DOHH2 (cell line): ENCODE measurements at regions not wholly inside any gene's neighbourhood (a gene's known extent, or its start where the extent isn't known, plus 50 kb on each side); places are given as distances from the start of the nearest gene placed in this dataset.
A peak's percentile ranks its signal among the peaks of the same experiment; 100 is the strongest.

ENCODE experiments used
- H3F3A ChIP-seq: fragments of 200-600 bp; sonication (generic), shearing (Covaris generic); 2 replicates; pipeline ENCODE4 v1.6.0; 2016; ENCODE audit warnings: antibody characterized with exemption, mild to moderate bottlenecking; ENCODE audit not compliant: control insufficient read depth, insufficient read depth
- H3K27ac ChIP-seq: fragments of 200-600 bp; sonication (generic); 2 replicates; pipeline ENCODE4 v1.5.1; 2014; ENCODE audit warnings: low read depth, mild to moderate bottlenecking, low read length, moderate library complexity
- H3K27me3 ChIP-seq: fragments of 200-600 bp; sonication (generic); 2 replicates; pipeline ENCODE4 v1.6.1; 2014; ENCODE audit warnings: mild to moderate bottlenecking, low read length, mixed read lengths; ENCODE audit not compliant: control insufficient read depth
- H3K36me3 ChIP-seq: fragments of 200-600 bp; sonication (generic); 2 replicates; pipeline ENCODE4 v1.6.1; 2014; ENCODE audit warnings: mild to moderate bottlenecking, low read length, moderate library complexity, mixed read lengths; ENCODE audit not compliant: control insufficient read depth
- H3K4me1 ChIP-seq: fragments of 200-600 bp; sonication (generic); 2 replicates; pipeline ENCODE4 v1.6.1; 2014; ENCODE audit warnings: mild to moderate bottlenecking, low read length, mixed read lengths; ENCODE audit not compliant: control insufficient read depth
- H3K4me2 ChIP-seq: fragments of 200-600 bp; sonication (generic); 2 replicates; pipeline ENCODE4 v1.6.0; 2014; ENCODE audit warnings: mild to moderate bottlenecking, low read length, moderate library complexity
- H3K4me3 ChIP-seq: fragments of 200-600 bp; sonication (generic); 2 replicates; pipeline ENCODE4 v1.5.1; 2014; ENCODE audit warnings: mild to moderate bottlenecking, low read length, mixed read lengths
- H3K79me2 ChIP-seq: fragments of 200-600 bp; sonication (generic); 2 replicates; pipeline ENCODE4 v1.6.1; 2014; ENCODE audit warnings: mild to moderate bottlenecking, low read length, mixed read lengths; ENCODE audit not compliant: control insufficient read depth
- H3K9me2 ChIP-seq: fragments of 200-600 bp; sonication (generic); replicated peaks from 2 replicates; pipeline ENCODE4 v1.6.1; 2014; ENCODE audit warnings: mild to moderate bottlenecking, low read length, mixed read lengths; ENCODE audit not compliant: control insufficient read depth
- H3K9me3 ChIP-seq: fragments of 200-600 bp; sonication (generic); 2 replicates; pipeline ENCODE4 v1.6.1; 2014; ENCODE audit warnings: antibody characterized with exemption, low read length, mixed read lengths; ENCODE audit not compliant: control insufficient read depth, insufficient read depth
- H4K20me1 ChIP-seq: fragments of 200-600 bp; sonication (generic); 2 replicates; pipeline ENCODE4 v1.6.0; 2014; ENCODE audit warnings: low read depth, mild to moderate bottlenecking, antibody characterized with exemption, low read length, moderate library complexity; ENCODE audit not compliant: control insufficient read depth, insufficient read depth
- EZH2phosphoT487 ChIP-seq: fragments of 200-600 bp; sonication (generic); IDR thresholded peaks from 2 replicates; pipeline ENCODE4 v1.6.1; 2017; ENCODE audit warnings: borderline replicate concordance, mild to moderate bottlenecking, antibody characterized with exemption, low read length, moderate library complexity, mixed read lengths
- TF ChIP-seq, protein P1 (sequence below): fragments of 200-600 bp; sonication (generic); IDR thresholded peaks from one replicate; pipeline ENCODE4 v1.5.1; 2014; ENCODE audit warnings: antibody characterized with exemption, mild to moderate bottlenecking, low read depth, low read length; ENCODE audit not compliant: poor library complexity, severe bottlenecking

DNA sequence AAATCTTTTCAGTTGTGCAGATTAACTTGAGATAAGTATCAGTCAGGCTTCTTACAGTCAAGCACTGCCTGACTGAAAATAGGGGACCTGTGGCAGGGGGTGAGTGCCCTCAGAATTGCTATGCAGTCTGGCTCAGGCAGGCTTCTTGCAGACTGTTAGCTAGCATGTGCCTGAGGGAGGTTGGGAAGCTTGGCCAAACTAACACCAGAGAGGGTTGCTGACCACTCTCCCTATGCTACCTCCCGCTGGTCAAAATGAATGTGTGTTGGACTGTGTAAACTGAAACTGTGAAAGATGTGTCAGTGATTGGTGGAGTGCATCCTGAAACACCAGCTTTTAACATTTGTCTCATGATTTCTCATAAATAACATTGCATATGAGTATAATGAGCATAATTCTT lies 622.3 kb upstream of the IMPG1 start:
- no peaks in the 10 kb centered on the region for H3K9me2 ChIP-seq
- TF ChIP-seq, protein P1, sequence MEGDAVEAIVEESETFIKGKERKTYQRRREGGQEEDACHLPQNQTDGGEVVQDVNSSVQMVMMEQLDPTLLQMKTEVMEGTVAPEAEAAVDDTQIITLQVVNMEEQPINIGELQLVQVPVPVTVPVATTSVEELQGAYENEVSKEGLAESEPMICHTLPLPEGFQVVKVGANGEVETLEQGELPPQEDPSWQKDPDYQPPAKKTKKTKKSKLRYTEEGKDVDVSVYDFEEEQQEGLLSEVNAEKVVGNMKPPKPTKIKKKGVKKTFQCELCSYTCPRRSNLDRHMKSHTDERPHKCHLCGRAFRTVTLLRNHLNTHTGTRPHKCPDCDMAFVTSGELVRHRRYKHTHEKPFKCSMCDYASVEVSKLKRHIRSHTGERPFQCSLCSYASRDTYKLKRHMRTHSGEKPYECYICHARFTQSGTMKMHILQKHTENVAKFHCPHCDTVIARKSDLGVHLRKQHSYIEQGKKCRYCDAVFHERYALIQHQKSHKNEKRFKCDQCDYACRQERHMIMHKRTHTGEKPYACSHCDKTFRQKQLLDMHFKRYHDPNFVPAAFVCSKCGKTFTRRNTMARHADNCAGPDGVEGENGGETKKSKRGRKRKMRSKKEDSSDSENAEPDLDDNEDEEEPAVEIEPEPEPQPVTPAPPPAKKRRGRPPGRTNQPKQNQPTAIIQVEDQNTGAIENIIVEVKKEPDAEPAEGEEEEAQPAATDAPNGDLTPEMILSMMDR: no peak
- TF ChIP-seq EZH2phosphoT487: no peak
- H3K4me2 ChIP-seq: no peak overlapping the region
- no peak overlapping the region for H3K4me3 ChIP-seq
- H3K27me3 ChIP-seq: no peaks in the 10 kb centered on the region
- H3K9me3 ChIP-seq: no peaks in the 10 kb centered on the region
- no peaks in the 10 kb centered on the region for H3K79me2 ChIP-seq
- H4K20me1 ChIP-seq: no peaks in the 10 kb centered on the region
- H3F3A ChIP-seq: no peaks in the 10 kb centered on the region
- no peaks in the 10 kb centered on the region for H3K4me1 ChIP-seq
- H3K27ac ChIP-seq: no peak overlapping the region
- no peaks in the 10 kb centered on the region for H3K36me3 ChIP-seq

DNA sequence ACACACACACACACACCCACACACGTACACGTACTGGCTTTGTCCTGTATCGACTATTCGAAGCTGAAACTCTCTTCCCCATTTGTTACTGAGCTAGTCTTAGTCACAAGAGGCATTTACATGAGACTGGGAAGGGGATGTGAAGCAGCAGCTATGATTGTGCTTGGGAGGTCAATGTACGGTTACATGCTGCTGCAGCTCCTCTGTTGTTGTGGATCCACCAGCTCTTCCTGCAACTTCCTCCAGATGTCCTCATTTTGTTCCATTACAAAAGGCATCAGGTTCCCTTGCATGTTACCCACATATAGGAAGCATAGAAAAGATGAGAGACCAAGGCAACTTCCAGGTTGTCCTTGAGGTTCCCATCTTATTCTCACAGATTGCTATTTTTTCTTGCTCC lies 612.4 kb upstream of the IMPG1 start:
- Histone ChIP-seq H3K27me3 (no peaks in the 10 kb centered on the region), H3F3A (no peaks in the 10 kb centered on the region), H3K27ac (no peak overlapping the region), H4K20me1 (no peaks in the 10 kb centered on the region), H3K4me3 (no peak overlapping the region), H3K9me3 (no peaks in the 10 kb centered on the region), H3K79me2 (no peaks in the 10 kb centered on the region), H3K9me2 (no peaks in the 10 kb centered on the region), H3K4me2 (no peak overlapping the region), H3K4me1 (no peaks in the 10 kb centered on the region), H3K36me3 (no peaks in the 10 kb centered on the region)
- TF ChIP-seq, protein P1: no peak
- TF ChIP-seq EZH2phosphoT487: no peak

DNA sequence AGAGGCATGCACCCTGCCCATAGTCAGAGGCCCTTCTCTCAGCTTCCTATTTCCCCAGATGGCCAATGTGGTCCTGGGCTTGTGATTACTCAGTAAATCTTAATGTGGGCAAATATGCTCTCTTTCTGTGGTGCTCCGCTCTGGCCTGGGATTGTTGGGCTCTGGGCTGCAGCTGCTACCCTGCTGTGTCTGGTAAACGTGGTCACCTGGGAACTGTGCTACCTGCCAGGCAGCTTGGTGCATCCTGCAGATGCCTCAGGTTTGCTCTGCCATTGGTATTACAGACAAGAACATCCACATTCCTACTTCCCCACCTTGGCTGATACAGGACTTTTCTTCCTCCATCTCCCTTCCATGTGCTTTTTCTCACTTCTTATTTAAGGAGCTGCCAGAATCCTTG lies 611.5 kb upstream of the IMPG1 start:
- Histone ChIP-seq H3K4me1 (no peaks in the 10 kb centered on the region), H3K36me3 (no peaks in the 10 kb centered on the region), H3K4me2 (no peak overlapping the region), H3K9me2 (no peaks in the 10 kb centered on the region), H3K27me3 (no peaks in the 10 kb centered on the region), H3K79me2 (no peaks in the 10 kb centered on the region), H3F3A (no peaks in the 10 kb centered on the region), H3K27ac (no peak overlapping the region), H4K20me1 (no peaks in the 10 kb centered on the region), H3K4me3 (no peak overlapping the region), H3K9me3 (no peaks in the 10 kb centered on the region)
- TF ChIP-seq, protein P1: no peak
- TF ChIP-seq EZH2phosphoT487: no peak

DNA sequence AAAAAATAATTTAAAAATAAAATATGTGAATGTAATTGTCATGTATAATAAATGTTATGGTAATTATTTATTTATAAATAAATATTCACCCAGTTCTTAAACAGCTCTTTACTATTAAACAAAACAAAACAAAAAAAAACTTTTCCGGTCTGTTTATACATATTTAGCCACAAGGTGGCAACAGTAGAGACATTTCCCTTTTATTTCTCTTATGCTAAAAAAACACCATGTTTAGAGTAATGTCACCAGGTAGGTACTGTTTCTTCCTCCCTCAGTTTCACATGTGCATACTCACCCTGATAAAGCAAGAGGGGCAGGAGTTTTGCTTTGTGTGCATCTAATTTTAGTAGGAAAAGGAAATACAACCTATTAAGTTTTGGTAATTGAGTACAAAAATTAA lies 610.4 kb upstream of the IMPG1 start:
- TF ChIP-seq EZH2phosphoT487: no peak
- TF ChIP-seq, protein P1: peak; percentile 29
- H3K27ac ChIP-seq: no peak overlapping the region

More for the DNA sequence above, 610.4 kb upstream of the IMPG1 start:
- Histone ChIP-seq H3K9me2 (no peaks in the 10 kb centered on the region), H3K4me2 (no peak overlapping the region), H3K36me3 (no peaks in the 10 kb centered on the region), H3K4me1 (no peaks in the 10 kb centered on the region), H3K27me3 (no peaks in the 10 kb centered on the region), H3K4me3 (no peak overlapping the region), H3K9me3 (no peaks in the 10 kb centered on the region), H3K79me2 (no peaks in the 10 kb centered on the region), H3F3A (no peaks in the 10 kb centered on the region), H4K20me1 (no peaks in the 10 kb centered on the region)
